HG02623 (cell line): ENCODE measurements at regions not wholly inside any gene's neighbourhood (a gene's known extent, or its start where the extent isn't known, plus 50 kb on each side); places are given as distances from the start of the nearest gene placed in this dataset.
A peak's percentile ranks its signal among the peaks of the same experiment; 100 is the strongest.

ENCODE experiments used
- ATAC-seq: cut with Tn5 transposase; IDR thresholded peaks from one replicate; pipeline ENCODE4 v1.9.1; 2021; ENCODE audit warnings: moderate library complexity; ENCODE audit not compliant: unreplicated experiment

DNA sequence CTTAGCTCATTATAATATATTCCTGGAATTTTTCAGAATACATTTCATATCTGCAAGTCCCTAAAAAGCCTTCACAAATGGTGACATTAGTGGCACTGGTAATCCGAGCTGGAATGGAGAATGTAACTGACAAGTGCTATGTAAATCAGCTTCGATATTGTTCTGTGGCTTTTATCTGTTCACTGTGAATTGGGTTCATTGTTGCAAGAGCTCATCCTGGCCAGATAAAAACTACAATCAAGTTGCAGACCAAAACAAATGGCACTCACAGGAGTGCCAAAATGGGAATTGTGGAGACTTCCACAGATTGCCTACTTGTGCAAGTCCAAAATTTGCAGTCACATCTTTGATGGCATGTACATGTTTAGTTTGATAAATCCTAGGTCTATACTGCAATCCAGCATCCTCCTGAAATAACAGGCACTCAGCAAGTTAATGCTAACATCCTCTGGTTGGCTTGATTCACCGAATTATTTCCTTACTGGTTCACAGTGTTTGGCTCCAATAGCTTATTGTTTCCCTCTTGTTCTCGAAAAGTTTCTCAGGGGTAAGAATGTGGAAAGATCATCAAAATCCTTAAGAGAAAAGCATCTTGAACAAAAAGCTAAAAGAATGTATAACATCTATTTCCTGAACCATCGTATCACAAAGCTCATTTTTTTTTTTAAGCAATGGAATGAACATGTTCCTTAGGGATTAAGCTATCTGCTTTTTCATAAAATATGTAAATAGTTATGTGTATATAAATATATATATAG is 904.9 kb downstream of the CENPC start:
- no peak for ATAC-seq

GRCh38 chr4:66639361-66639760 is 905.9 kb downstream of the CENPC start:
- ATAC-seq = no peak

GRCh38 chr4:66636349-66636748 is 909.0 kb downstream of the CENPC start:
- ATAC-seq = no peak

GRCh38 chr4:66633477-66633876 is 911.8 kb downstream of the CENPC start:
- ATAC-seq = no peak

- ATAC-seq = no peak
Measured at GRCh38 chr4:66629927-66630326, 915.4 kb downstream of the CENPC start.

- no peak for ATAC-seq
Measured at GRCh38 chr4:66628146-66628545, 917.2 kb downstream of the CENPC start.

DNA sequence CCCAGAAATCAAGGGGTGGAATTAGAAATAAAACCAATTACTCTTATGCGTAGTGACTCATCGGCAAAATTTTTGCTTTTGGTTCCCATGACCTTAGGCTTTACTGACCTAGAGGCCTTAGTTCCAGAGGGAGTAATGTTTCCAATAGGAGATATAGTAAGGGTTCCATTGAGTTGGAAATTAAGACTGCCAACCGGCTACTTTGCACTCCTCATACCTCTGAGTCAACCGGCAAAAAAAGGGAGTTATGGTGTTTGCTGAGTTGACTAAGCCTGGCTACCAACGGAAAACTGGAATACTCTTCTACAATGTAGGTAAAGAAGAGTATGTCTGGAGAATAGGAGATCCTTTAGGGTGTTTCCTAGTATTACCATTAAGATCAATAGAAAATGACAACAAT is 919.8 kb downstream of the CENPC start:
- no peak for ATAC-seq

- ATAC-seq = no peak
Measured at GRCh38 chr4:66613591-66613990, 931.7 kb downstream of the CENPC start.

GRCh38 chr4:66609014-66609413 is 936.3 kb downstream of the CENPC start:
- no peak for ATAC-seq

DNA sequence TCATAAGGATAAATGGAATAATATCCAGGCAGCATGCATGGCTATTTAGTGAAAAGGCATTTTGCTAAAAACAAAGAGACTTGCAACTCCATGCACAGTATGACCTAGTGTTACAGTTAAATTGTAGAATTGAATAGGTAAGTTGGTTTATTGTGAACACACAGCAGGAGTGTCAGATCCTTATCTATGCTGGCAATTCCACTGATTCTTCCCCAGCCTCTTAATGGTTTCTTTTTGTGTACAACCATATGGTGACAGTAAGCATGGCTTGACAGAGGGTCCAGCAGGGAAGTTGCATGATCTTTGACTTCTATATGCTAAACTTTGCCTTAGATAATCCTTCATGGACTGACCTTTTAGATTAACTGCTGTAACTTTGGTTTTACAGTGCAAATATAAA is 936.6 kb upstream of the EPHA5 start:
- no peak for ATAC-seq

DNA sequence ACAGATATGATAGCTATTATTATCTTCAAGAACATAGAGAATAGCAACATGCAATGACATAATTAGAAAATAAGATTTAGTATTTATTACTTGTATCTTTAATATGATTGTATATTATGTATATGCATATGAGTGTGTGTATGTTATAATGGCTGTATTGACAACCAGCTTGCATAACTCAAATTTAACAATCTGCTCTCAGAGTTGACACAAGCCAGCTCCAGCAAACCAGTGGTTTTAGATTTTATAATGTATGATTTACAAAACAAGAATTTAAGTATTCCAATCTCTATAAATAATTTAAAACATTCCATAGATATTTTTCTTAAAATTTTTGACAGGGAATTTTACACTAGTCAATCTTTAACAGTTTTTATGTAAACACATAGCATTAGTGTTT is 935.9 kb upstream of the EPHA5 start:
- no peak for ATAC-seq

DNA sequence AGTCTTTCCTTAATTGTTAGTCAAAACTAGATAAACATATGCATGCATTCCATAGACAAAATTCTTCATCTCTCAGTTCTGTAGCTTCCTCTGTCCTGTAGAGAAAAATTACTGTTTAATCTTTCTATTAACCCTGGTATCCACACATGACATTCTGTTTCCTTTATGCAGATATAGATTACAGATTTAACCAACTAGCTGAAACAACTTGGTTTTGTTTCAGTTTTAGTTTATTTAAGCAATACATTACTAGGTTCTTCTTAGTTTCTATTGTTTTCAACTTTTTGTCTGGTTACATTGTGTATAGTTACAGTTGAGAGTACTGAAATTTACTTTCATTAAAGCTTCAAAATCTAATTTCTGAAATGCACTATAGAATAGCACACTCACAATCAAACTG is 933.9 kb upstream of the EPHA5 start:
- no peak for ATAC-seq

DNA sequence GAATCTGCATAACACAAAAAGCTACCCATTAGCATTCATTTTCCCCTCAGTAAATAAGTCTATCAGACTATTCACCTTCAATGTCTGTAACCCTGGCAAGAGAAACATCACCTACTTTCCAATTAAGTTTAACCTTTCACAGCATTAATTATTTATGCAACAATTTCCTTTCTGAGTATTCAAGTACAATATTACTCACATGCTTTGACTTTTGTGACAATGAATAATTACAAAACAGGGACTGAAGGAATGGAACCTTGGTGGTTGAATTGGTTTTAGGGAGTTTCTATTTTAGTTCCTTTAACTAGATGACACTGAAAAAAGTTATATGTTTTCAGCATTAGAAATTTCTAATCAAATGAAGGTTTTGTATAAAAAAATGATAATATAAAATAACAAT is 932.3 kb upstream of the EPHA5 start:
- no peak for ATAC-seq

DNA sequence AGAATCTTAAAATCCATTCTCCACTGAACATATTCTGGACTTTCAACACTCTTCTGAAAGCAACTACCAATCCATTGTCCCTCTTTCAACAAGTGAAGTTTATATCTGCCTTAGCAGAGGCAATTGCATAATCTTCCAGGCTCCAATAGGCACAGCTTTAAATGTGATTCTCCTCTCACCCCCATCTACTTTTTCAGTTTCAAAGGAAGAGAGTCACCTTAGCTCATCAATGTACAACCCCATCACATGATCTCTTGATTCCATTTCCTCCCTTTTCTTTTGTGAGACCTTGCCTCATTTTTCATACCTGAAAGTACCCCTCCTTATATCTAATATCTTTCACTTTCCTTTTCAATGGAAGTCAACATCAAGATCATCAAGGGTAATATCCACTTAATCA is 921.7 kb upstream of the EPHA5 start:
- ATAC-seq = no peak

DNA sequence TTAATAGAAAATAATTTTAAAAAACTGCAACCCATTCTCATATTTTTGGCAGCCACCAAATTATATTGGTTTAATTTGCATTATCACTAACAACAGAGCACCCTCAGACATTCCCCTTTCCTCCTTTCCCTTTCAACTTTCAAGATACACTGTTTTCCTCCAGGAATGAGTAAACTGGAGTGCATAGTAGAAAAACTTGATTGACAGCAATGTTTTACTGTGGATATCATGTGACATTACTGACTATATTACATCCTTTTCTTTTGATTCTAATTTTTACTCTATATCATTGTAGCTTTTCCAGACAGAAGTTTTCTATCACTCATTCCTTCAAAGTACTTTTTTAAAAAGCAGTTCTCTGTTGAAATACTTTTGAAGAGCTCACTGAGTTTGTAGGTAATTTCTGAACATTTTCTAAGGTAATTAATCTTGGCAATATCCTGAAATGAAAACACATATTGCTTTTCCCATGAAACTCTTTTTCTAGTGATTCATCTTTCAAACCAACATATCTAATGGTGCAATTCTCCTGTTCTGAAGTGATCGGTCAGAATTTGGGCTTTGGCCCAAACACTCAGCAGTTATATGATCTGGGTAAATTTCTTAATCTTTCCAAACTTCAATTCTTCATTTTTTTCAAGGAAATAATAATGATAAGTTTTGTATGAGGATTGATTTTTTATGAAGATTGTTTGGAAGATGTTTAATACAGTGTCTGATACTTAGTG is 920.4 kb upstream of the EPHA5 start:
- no peak for ATAC-seq

- ATAC-seq = no peak
Measured at GRCh38 chr4:66589183-66589582, 918.9 kb upstream of the EPHA5 start.

GRCh38 chr4:66585767-66586166 is 915.5 kb upstream of the EPHA5 start:
- peak; percentile 65 for ATAC-seq

DNA sequence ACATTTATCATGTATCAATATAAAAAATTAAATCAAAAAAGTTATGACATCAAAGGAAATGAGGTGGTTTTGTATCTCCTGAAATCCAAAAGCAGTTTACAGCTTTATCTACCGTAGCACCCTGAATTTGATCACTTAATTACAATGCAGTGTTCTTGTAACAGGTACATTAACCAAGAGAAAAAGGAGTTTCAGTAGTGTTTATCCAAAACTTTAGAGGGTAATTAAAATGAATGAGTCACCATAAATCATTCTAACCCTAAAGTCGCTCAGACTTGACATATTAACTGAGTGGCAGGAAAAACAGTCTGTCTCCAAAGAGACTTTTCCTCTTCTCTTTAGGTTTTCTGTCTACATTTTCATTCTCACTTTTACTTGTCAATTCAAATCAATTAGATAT is 907.6 kb upstream of the EPHA5 start:
- ATAC-seq = no peak

DNA sequence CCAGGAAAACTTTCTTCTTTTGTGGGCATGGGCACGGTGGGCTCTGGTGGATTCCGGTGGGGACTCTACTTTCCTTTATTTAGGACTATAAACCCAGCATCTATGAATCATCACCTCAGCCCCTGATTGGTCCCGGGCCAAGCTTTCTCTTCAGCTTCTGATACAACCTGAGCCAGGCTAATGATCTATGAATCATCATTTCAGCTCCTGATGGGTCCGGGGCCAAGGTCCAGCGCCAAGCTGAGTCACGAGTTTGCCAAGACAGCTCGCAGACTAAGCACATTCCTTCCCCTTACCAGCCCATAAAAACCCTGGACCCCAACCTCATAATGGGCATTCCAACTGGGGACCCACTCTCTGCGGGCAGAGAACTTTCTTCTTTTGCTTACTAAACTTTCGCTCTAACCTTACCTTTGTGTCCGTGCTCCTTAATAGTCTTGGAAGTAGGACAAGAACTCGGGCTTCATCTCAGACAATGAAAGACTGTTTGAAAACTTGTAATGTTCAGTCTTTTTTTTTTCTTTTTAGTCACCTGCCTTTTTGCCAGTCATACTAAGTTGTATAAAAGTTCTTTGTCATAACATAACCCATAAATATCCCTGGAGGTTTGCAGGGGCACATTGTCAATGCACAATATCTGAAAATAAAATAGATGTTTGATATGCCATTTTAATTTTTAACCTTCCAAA is 904.9 kb upstream of the EPHA5 start:
- ATAC-seq = no peak

GRCh38 chr4:66574145-66574978 is 904.1 kb upstream of the EPHA5 start:
- ATAC-seq = no peak

GRCh38 chr4:66572949-66573348 is 902.7 kb upstream of the EPHA5 start:
- no peak for ATAC-seq
